HCT116 (cell line): ENCODE measurements at regions not wholly inside any gene's neighbourhood (a gene's known extent, or its start where the extent isn't known, plus 50 kb on each side); places are given as distances from the start of the nearest gene placed in this dataset.

Experiments
- ELF1 ChIP-seq: IDR thresholded peaks from 2 replicates; pipeline ENCODE4 v1.6.1; 2012; ENCODE audit warnings: low read depth, borderline replicate concordance
- EZH2 ChIP-seq: fragments of 200-600 bp; sonication (generic); IDR thresholded peaks from 2 replicates; pipeline ENCODE4 v1.6.1; 2017; ENCODE audit warnings: antibody characterized with exemption, mixed run types
- JUND ChIP-seq: IDR thresholded peaks from 2 replicates; pipeline ENCODE4 v1.6.1; 2012
- POLR2A ChIP-seq: IDR thresholded peaks from 2 replicates; pipeline ENCODE4 v1.7.0; 2011; ENCODE audit warnings: borderline replicate concordance; ENCODE audit not compliant: insufficient read depth, insufficient read length; ENCODE audit errors: extremely low read depth
- REST ChIP-seq: IDR thresholded peaks from 2 replicates; pipeline ENCODE4 v1.6.1; 2012; ENCODE audit warnings: low read depth
- SP1 ChIP-seq: IDR thresholded peaks from 2 replicates; pipeline ENCODE4 v1.6.1; 2012; ENCODE audit warnings: low read depth
- TCF7L2 ChIP-seq: IDR thresholded peaks from 2 replicates; pipeline ENCODE4 v1.7.0; 2011; ENCODE audit warnings: borderline replicate concordance, inconsistent platforms; ENCODE audit not compliant: insufficient read depth, insufficient read length; ENCODE audit errors: extremely low read depth
- YY1 ChIP-seq: IDR thresholded peaks from 2 replicates; pipeline ENCODE4 v1.6.1; 2011; ENCODE audit warnings: low read length, low read depth, moderate library complexity, mild to moderate bottlenecking; ENCODE audit not compliant: insufficient replicate concordance; ENCODE audit errors: extremely low read depth
- ZBTB33 ChIP-seq: IDR thresholded peaks from 2 replicates; pipeline ENCODE4 v1.6.1; 2011; ENCODE audit warnings: mild to moderate bottlenecking, low read length, moderate library complexity; ENCODE audit not compliant: insufficient replicate concordance; ENCODE audit errors: extremely low read depth
- ZNF274 ChIP-seq: fragments of 200-500 bp; sonication (Bioruptor generic); IDR thresholded peaks from 2 replicates; pipeline ENCODE4 v1.6.1; 2014; ENCODE audit warnings: mild to moderate bottlenecking, low read depth, low read length, inconsistent platforms
- TF ChIP-seq, protein P1 (sequence below), 3 experiments: fragments of 200-600 bp in 1 of 3; sonication (generic) in 1 of 3; IDR thresholded peaks in 2 of 3; conservative IDR thresholded peaks in 1 of 3; 2 replicates each; pipeline ENCODE4 v1.5.1; 2012 to 2017; ENCODE audit warnings: low read depth in 2 of 3, low read length in 2 of 3, antibody characterized with exemption in 1 of 3, borderline replicate concordance in 1 of 3, control low read depth in 1 of 3, mild to moderate bottlenecking in 1 of 3, mixed read lengths in 1 of 3, mixed run types in 1 of 3, moderate library complexity in 1 of 3; ENCODE audit not compliant: insufficient read depth in 1 of 3

- no peak for TF ChIP-seq POLR2A
- TF ChIP-seq, protein P1, sequence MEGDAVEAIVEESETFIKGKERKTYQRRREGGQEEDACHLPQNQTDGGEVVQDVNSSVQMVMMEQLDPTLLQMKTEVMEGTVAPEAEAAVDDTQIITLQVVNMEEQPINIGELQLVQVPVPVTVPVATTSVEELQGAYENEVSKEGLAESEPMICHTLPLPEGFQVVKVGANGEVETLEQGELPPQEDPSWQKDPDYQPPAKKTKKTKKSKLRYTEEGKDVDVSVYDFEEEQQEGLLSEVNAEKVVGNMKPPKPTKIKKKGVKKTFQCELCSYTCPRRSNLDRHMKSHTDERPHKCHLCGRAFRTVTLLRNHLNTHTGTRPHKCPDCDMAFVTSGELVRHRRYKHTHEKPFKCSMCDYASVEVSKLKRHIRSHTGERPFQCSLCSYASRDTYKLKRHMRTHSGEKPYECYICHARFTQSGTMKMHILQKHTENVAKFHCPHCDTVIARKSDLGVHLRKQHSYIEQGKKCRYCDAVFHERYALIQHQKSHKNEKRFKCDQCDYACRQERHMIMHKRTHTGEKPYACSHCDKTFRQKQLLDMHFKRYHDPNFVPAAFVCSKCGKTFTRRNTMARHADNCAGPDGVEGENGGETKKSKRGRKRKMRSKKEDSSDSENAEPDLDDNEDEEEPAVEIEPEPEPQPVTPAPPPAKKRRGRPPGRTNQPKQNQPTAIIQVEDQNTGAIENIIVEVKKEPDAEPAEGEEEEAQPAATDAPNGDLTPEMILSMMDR (IDR thresholded peaks at IDR 0.05 in 2 of 3, conservative IDR thresholded peaks at IDR 0.05 in 1 of 3; ENCODE audit: borderline replicate concordance in 1 of 3, insufficient read depth in 1 of 3, low read depth in 2 of 3, low read length in 2 of 3): no peak
- no peak for TF ChIP-seq ZBTB33
- no peak for TF ChIP-seq REST
- TF ChIP-seq EZH2: no peak
- TF ChIP-seq SP1: no peak
- no peak for TF ChIP-seq TCF7L2
- TF ChIP-seq ELF1: no peak
- no peak for TF ChIP-seq YY1
- no peak for TF ChIP-seq JUND
- no peak for TF ChIP-seq ZNF274
These were observed 53.3 kb upstream of the ZBTB7C start for GRCh38 chr18:48462510-48462909.
